ENCODE measurements at regions not wholly inside any gene's neighbourhood (a gene's known extent, or its start where the extent isn't known, plus 50 kb on each side); places are given as distances from the start of the nearest gene placed in this dataset.
"Not testable (repeated sequence)": the region's sequence is repeated elsewhere in the genome, so short reads cannot be mapped to it uniquely, and the experiment has no call there.

- DNase-seq: peak in 2 of 3 experiments; percentile 53 to 83
These were observed 50.7 kb upstream of the KLF7 start for GRCh38 chr2:207216457-207216856.

GRCh38 chr2:207217442-207217841 is 51.7 kb upstream of the KLF7 start:
- DNase-seq: no peak

GRCh38 chr2:207219081-207219630 is 53.4 kb upstream of the KLF7 start:
- DNase-seq: no peak

- peak in 1 of 3 experiments; percentile 25 for DNase-seq
These were observed 54.1 kb upstream of the KLF7 start for GRCh38 chr2:207219676-207220501.

- DNase-seq: no peak
These were observed 56.0 kb upstream of the KLF7 start for GRCh38 chr2:207221731-207222130.

GRCh38 chr2:207223051-207223450 is 57.3 kb upstream of the KLF7 start:
- DNase-seq: peak in 1 of 3 experiments; percentile 25

- no peak for DNase-seq
These were observed 58.6 kb upstream of the KLF7 start for GRCh38 chr2:207224381-207224780.

- no peak for DNase-seq
These were observed 59.2 kb upstream of the KLF7 start for GRCh38 chr2:207224791-207225482.

GRCh38 chr2:207225773-207226172 is 60.0 kb upstream of the KLF7 start:
- DNase-seq: no peak

GRCh38 chr2:207226243-207226642 is 60.5 kb upstream of the KLF7 start:
- DNase-seq: no peak

GRCh38 chr2:207226671-207227061 is 60.9 kb upstream of the KLF7 start:
- DNase-seq: no peak

- peak in 2 of 3 experiments; percentile 48 to 72 for DNase-seq
These were observed 61.5 kb upstream of the KLF7 start for GRCh38 chr2:207227062-207227748.

- no peak for DNase-seq
These were observed 62.0 kb upstream of the KLF7 start for GRCh38 chr2:207227749-207228145.

- DNase-seq: no peak
These were observed 62.7 kb upstream of the KLF7 start for GRCh38 chr2:207228402-207228801.

GRCh38 chr2:207229161-207229560 is 63.4 kb upstream of the KLF7 start:
- no peak for DNase-seq

GRCh38 chr2:207230261-207231105 is 64.7 kb upstream of the KLF7 start:
- peak in 1 of 3 experiments; percentile 13 for DNase-seq

- DNase-seq: no peak
These were observed 65.5 kb upstream of the KLF7 start for GRCh38 chr2:207231106-207231865.

- no peak for DNase-seq
These were observed 66.2 kb upstream of the KLF7 start for GRCh38 chr2:207231967-207232366.

- not testable (repeated sequence) for DNase-seq
These were observed 67.4 kb upstream of the KLF7 start for GRCh38 chr2:207233141-207233540.

GRCh38 chr2:207233731-207234130 is 68.0 kb upstream of the KLF7 start:
- DNase-seq: no peak

- DNase-seq: no peak
These were observed 69.9 kb upstream of the KLF7 start for GRCh38 chr2:207235621-207236020.

Data from NCI-H1417 (cell line).